Neural progenitor cell (in vitro differentiated cells): ENCODE measurements at regions not wholly inside any gene's neighbourhood (a gene's known extent, or its start where the extent isn't known, plus 50 kb on each side); places are given as distances from the start of the nearest gene placed in this dataset.
"Not testable (repeated sequence)": the region's sequence is repeated elsewhere in the genome, so short reads cannot be mapped to it uniquely, and the experiment has no call there.

Experiments used
- DNase-seq: peaks from one replicate; pipeline ENCODE4 v3.0.0-alpha.2; 2016; ENCODE audit warnings: low spot score
- H2AFZ ChIP-seq: fragments of 200-600 bp; sonication (generic); replicated peaks from 2 replicates; pipeline ENCODE4 v1.6.1; 2016; ENCODE audit warnings: antibody characterized with exemption
- H3F3A ChIP-seq: fragments of 200-600 bp; sonication (generic); 2 replicates; pipeline ENCODE4 v1.6.1; 2016; ENCODE audit warnings: antibody characterized with exemption, low read depth
- H3K27ac ChIP-seq: fragments of 200-600 bp; sonication (generic); 2 replicates; pipeline ENCODE4 v1.5.1; 2016; ENCODE audit warnings: mild to moderate bottlenecking
- H3K27me3 ChIP-seq: fragments of 200-600 bp; sonication (generic); 2 replicates; pipeline ENCODE4 v1.6.1; 2016; ENCODE audit warnings: mild to moderate bottlenecking, moderate library complexity
- H3K36me3 ChIP-seq: fragments of 200-600 bp; sonication (generic); 2 replicates; pipeline ENCODE4 v1.5.1; 2016
- H3K4me1 ChIP-seq: fragments of 200-600 bp; sonication (generic); 2 replicates; pipeline ENCODE4 v1.6.1; 2016; ENCODE audit warnings: mixed run types
- H3K4me2 ChIP-seq: fragments of 200-600 bp; sonication (generic); 2 replicates; pipeline ENCODE4 v1.6.1; 2016
- H3K4me3 ChIP-seq: fragments of 200-600 bp; sonication (generic); 2 replicates; pipeline ENCODE4 v1.5.1; 2016
- H3K79me2 ChIP-seq: fragments of 200-600 bp; sonication (generic); 2 replicates; pipeline ENCODE4 v1.6.1; 2016; ENCODE audit warnings: low read depth
- H3K9ac ChIP-seq: fragments of 200-600 bp; sonication (generic); 2 replicates; pipeline ENCODE4 v1.6.1; 2016
- H3K9me3 ChIP-seq: fragments of 200-600 bp; sonication (generic); 2 replicates; pipeline ENCODE4 v1.5.1; 2016; ENCODE audit warnings: low read depth
- H4K20me1 ChIP-seq: fragments of 200-600 bp; sonication (generic); 2 replicates; pipeline ENCODE4 v1.6.1; 2016; ENCODE audit warnings: low read depth
- H3K27ac Mint-ChIP-seq: 3 replicates; pipeline ENCODE4 v1.8.0; 2021; ENCODE audit warnings: mixed read lengths
- H3K27me3 Mint-ChIP-seq: 2 replicates; pipeline ENCODE4 v1.8.0; 2022; ENCODE audit warnings: low read depth, mild to moderate bottlenecking, inconsistent platforms, moderate library complexity, mixed read lengths; ENCODE audit not compliant: insufficient read depth
- H3K36me3 Mint-ChIP-seq: 3 replicates; pipeline ENCODE4 v1.8.0; 2021; ENCODE audit warnings: mixed read lengths
- H3K4me1 Mint-ChIP-seq: 3 replicates; pipeline ENCODE4 v1.8.0; 2021; ENCODE audit warnings: mixed read lengths
- H3K4me3 Mint-ChIP-seq: 3 replicates; pipeline ENCODE4 v1.8.0; 2021; ENCODE audit warnings: mild to moderate bottlenecking, moderate library complexity, mixed read lengths
- H3K9me3 Mint-ChIP-seq: 3 replicates; pipeline ENCODE4 v1.8.0; 2020; ENCODE audit warnings: mixed read lengths

GRCh38 chr2:87575138-87575537 lies 172.7 kb upstream of the PLGLB2 start:
- H3K79me2 ChIP-seq, H3K27me3 ChIP-seq, H3K4me2 ChIP-seq, DNase-seq, H2AFZ ChIP-seq, H3F3A ChIP-seq, H4K20me1 ChIP-seq, H3K36me3 Mint-ChIP-seq, H3K27ac Mint-ChIP-seq, H3K27ac ChIP-seq, H3K9me3 Mint-ChIP-seq, H3K4me3 Mint-ChIP-seq, H3K4me1 Mint-ChIP-seq, H3K27me3 Mint-ChIP-seq, H3K36me3 ChIP-seq, H3K4me1 ChIP-seq, H3K9me3 ChIP-seq, H3K9ac ChIP-seq, H3K4me3 ChIP-seq: not testable (repeated sequence)

GRCh38 chr2:87577358-87577757 lies 170.5 kb upstream of the PLGLB2 start:
- not testable (repeated sequence) for H3K27me3 ChIP-seq, H3K4me3 Mint-ChIP-seq, H4K20me1 ChIP-seq, H3K4me1 Mint-ChIP-seq, H3K4me2 ChIP-seq, H3K27ac ChIP-seq, H3K9me3 Mint-ChIP-seq, H3K36me3 Mint-ChIP-seq, H3K79me2 ChIP-seq, H2AFZ ChIP-seq, H3K4me3 ChIP-seq, H3F3A ChIP-seq, H3K36me3 ChIP-seq, H3K27ac Mint-ChIP-seq, H3K27me3 Mint-ChIP-seq, DNase-seq, H3K4me1 ChIP-seq, H3K9ac ChIP-seq, H3K9me3 ChIP-seq

- not testable (repeated sequence) for H3K27ac Mint-ChIP-seq, H3K36me3 ChIP-seq, H2AFZ ChIP-seq, H3K27me3 Mint-ChIP-seq, H3K4me1 Mint-ChIP-seq, DNase-seq, H3K9me3 Mint-ChIP-seq, H3K79me2 ChIP-seq, H3K4me3 Mint-ChIP-seq, H3K9ac ChIP-seq, H3K36me3 Mint-ChIP-seq, H4K20me1 ChIP-seq, H3K27ac ChIP-seq, H3K4me3 ChIP-seq, H3K4me2 ChIP-seq, H3K9me3 ChIP-seq, H3K4me1 ChIP-seq, H3F3A ChIP-seq
- peaks cover 11% of the 10 kb centered on the region for H3K27me3 ChIP-seq
Observed at GRCh38 chr2:87582152-87582551, 165.7 kb upstream of the PLGLB2 start.

- not testable (repeated sequence) for H3K79me2 ChIP-seq, H3K4me1 ChIP-seq, H3K4me1 Mint-ChIP-seq, H3K9me3 Mint-ChIP-seq, H3K4me2 ChIP-seq, H3K27ac ChIP-seq, H3K9ac ChIP-seq, H2AFZ ChIP-seq, H3K36me3 Mint-ChIP-seq, H3K4me3 Mint-ChIP-seq, H3F3A ChIP-seq, H3K27me3 Mint-ChIP-seq, H3K36me3 ChIP-seq, H3K4me3 ChIP-seq, H3K9me3 ChIP-seq, DNase-seq, H4K20me1 ChIP-seq, H3K27ac Mint-ChIP-seq
- H3K27me3 ChIP-seq: peaks cover 11% of the 10 kb centered on the region
Observed at GRCh38 chr2:87582579-87582978, 165.3 kb upstream of the PLGLB2 start.

- DNase-seq, H3K4me3 Mint-ChIP-seq, H3K4me2 ChIP-seq, H3K27ac ChIP-seq, H3K36me3 ChIP-seq, H2AFZ ChIP-seq, H3K4me3 ChIP-seq, H3F3A ChIP-seq, H3K27ac Mint-ChIP-seq, H3K36me3 Mint-ChIP-seq, H3K4me1 Mint-ChIP-seq, H3K9me3 ChIP-seq, H3K4me1 ChIP-seq, H3K9me3 Mint-ChIP-seq, H3K27me3 Mint-ChIP-seq, H3K79me2 ChIP-seq, H3K9ac ChIP-seq, H4K20me1 ChIP-seq: not testable (repeated sequence)
- peaks cover 11% of the 10 kb centered on the region for H3K27me3 ChIP-seq
Observed at GRCh38 chr2:87583370-87583769, 164.5 kb upstream of the PLGLB2 start.

- not testable (repeated sequence) for H3K36me3 ChIP-seq, H3K79me2 ChIP-seq, H3F3A ChIP-seq, H4K20me1 ChIP-seq, H3K9me3 ChIP-seq, H3K4me3 Mint-ChIP-seq, H3K9ac ChIP-seq, H3K4me1 ChIP-seq, H2AFZ ChIP-seq, H3K27ac Mint-ChIP-seq, H3K27ac ChIP-seq, DNase-seq, H3K4me3 ChIP-seq, H3K4me1 Mint-ChIP-seq, H3K36me3 Mint-ChIP-seq, H3K9me3 Mint-ChIP-seq, H3K27me3 Mint-ChIP-seq
- peaks cover 11% of the 10 kb centered on the region for H3K27me3 ChIP-seq
- H3K4me2 ChIP-seq: peak overlapping the region; percentile 45
Observed at GRCh38 chr2:87583803-87584202, 164.1 kb upstream of the PLGLB2 start.

- peak overlapping the region; percentile 37 for H2AFZ ChIP-seq
- peak; percentile 3 for DNase-seq
- peaks cover 11% of the 10 kb centered on the region for H3K27me3 ChIP-seq
- not testable (repeated sequence) for H3K27ac ChIP-seq, H3K4me1 ChIP-seq, H3K9me3 Mint-ChIP-seq, H3K36me3 ChIP-seq, H3K4me3 Mint-ChIP-seq, H3F3A ChIP-seq, H3K4me1 Mint-ChIP-seq, H3K9me3 ChIP-seq, H3K36me3 Mint-ChIP-seq, H3K9ac ChIP-seq, H4K20me1 ChIP-seq, H3K27ac Mint-ChIP-seq, H3K79me2 ChIP-seq, H3K27me3 Mint-ChIP-seq
- H3K4me3 ChIP-seq: peak overlapping the region; percentile 21
- H3K4me2 ChIP-seq: peak overlapping the region; percentile 45
Observed at GRCh38 chr2:87584268-87584906, 163.5 kb upstream of the PLGLB2 start.

GRCh38 chr2:87587934-87588333 lies 160.0 kb upstream of the PLGLB2 start:
- not testable (repeated sequence) for H3K4me3 ChIP-seq, H3K79me2 ChIP-seq, H3K27ac Mint-ChIP-seq, H3K36me3 Mint-ChIP-seq, H3K9me3 ChIP-seq, DNase-seq, H3F3A ChIP-seq, H4K20me1 ChIP-seq, H3K27ac ChIP-seq, H3K27me3 Mint-ChIP-seq, H2AFZ ChIP-seq, H3K36me3 ChIP-seq, H3K9ac ChIP-seq, H3K9me3 Mint-ChIP-seq, H3K4me3 Mint-ChIP-seq, H3K4me1 Mint-ChIP-seq, H3K4me1 ChIP-seq, H3K4me2 ChIP-seq
- H3K27me3 ChIP-seq: peaks cover 11% of the 10 kb centered on the region
